Keratinocyte (primary cell): ENCODE measurements at regions not wholly inside any gene's neighbourhood (a gene's known extent, or its start where the extent isn't known, plus 50 kb on each side); places are given as distances from the start of the nearest gene placed in this dataset.
A peak's percentile ranks its signal among the peaks of the same experiment; 100 is the strongest.

Experiments
- DNase-seq: peaks from one replicate; pipeline ENCODE4 v3.0.0-alpha.2; 2011; ENCODE audit warnings: low read depth, missing footprints, low spot score
- FAIRE-seq: peaks from 2 replicates; lab custom pipeline; 2011; peaks lifted over from hg19 to GRCh38; lab: Jason Lieb, UNC
- H2AFZ ChIP-seq: 2 replicates; pipeline ENCODE4 v1.6.0; 2012; ENCODE audit warnings: low read length, control low read depth, inconsistent platforms; ENCODE audit not compliant: control insufficient read depth
- H3K27ac ChIP-seq: 2 replicates; pipeline ENCODE4 v1.5.1; 2011; ENCODE audit warnings: low read length; ENCODE audit not compliant: control insufficient read depth, insufficient read depth
- H3K27me3 ChIP-seq: 3 replicates; pipeline ENCODE4 v1.6.0; 2011; ENCODE audit warnings: low read length; ENCODE audit not compliant: control insufficient read depth, insufficient read depth; ENCODE audit errors: extremely low read depth
- H3K36me3 ChIP-seq, 2 experiments: 2 replicates in 1 of 2; 3 replicates in 1 of 2; pipeline ENCODE4 v1.5.1; 2011; ENCODE audit warnings: low read length in 2 of 2, mild to moderate bottlenecking in 1 of 2; ENCODE audit not compliant: control insufficient read depth in 2 of 2, insufficient read depth in 2 of 2; ENCODE audit errors: extremely low read depth in 1 of 2
- H3K4me1 ChIP-seq: 3 replicates; pipeline ENCODE4 v1.5.1; 2011; ENCODE audit warnings: low read length; ENCODE audit not compliant: control insufficient read depth, insufficient read depth; ENCODE audit errors: extremely low read depth
- H3K4me2 ChIP-seq: 3 replicates; pipeline ENCODE4 v1.6.0; 2011; ENCODE audit warnings: low read depth, low read length; ENCODE audit not compliant: control insufficient read depth, insufficient read depth; ENCODE audit errors: extremely low read depth
- H3K4me3 ChIP-seq, 3 experiments: fragments of 200-600 bp in 1 of 3; sonication (generic) in 1 of 3; 2 replicates in 2 of 3; 3 replicates in 1 of 3; pipeline ENCODE4 v1.5.1; 2011 to 2016; ENCODE audit warnings: low read length in 3 of 3, mild to moderate bottlenecking in 3 of 3, control low read depth in 2 of 3, inconsistent platforms in 1 of 3, low read depth in 1 of 3, mixed read lengths in 1 of 3, mixed run types in 1 of 3, moderate library complexity in 1 of 3; ENCODE audit not compliant: control insufficient read depth in 2 of 3, insufficient read depth in 2 of 3; ENCODE audit errors: extremely low read depth in 1 of 3
- H3K79me2 ChIP-seq: 2 replicates; pipeline ENCODE4 v1.6.0; 2012; ENCODE audit warnings: low read length; ENCODE audit not compliant: control insufficient read depth, insufficient read depth
- H3K9ac ChIP-seq: 3 replicates; pipeline ENCODE4 v1.6.0; 2011; ENCODE audit warnings: low read length; ENCODE audit not compliant: control insufficient read depth, insufficient read depth; ENCODE audit errors: extremely low read depth
- H3K9me1 ChIP-seq: 3 replicates; pipeline ENCODE4 v1.6.0; 2011; ENCODE audit warnings: low read length; ENCODE audit not compliant: control insufficient read depth, insufficient read depth; ENCODE audit errors: extremely low read depth
- H3K9me3 ChIP-seq: 2 replicates; pipeline ENCODE4 v1.5.1; 2012; ENCODE audit warnings: low read depth, low read length; ENCODE audit not compliant: control insufficient read depth
- H4K20me1 ChIP-seq: 3 replicates; pipeline ENCODE4 v1.6.0; 2011; ENCODE audit warnings: low read length; ENCODE audit not compliant: control insufficient read depth, insufficient read depth; ENCODE audit errors: extremely low read depth
- CTCF ChIP-seq, 3 experiments: IDR thresholded peaks in 1 of 3; conservative IDR thresholded peaks in 1 of 3; optimal IDR thresholded peaks in 1 of 3; 2 replicates in 2 of 3; 3 replicates in 1 of 3; pipeline versions ENCODE3 to v1.5.1; 2011; ENCODE audit warnings: low read length in 3 of 3, mild to moderate bottlenecking in 3 of 3, moderate library complexity in 2 of 3, control low read depth in 1 of 3, inconsistent platforms in 1 of 3; ENCODE audit not compliant: insufficient read depth in 2 of 3; ENCODE audit errors: extremely low read depth in 1 of 3
- EZH2 ChIP-seq: IDR thresholded peaks from one replicate; pipeline ENCODE4 v1.6.1; 2012; ENCODE audit warnings: inconsistent platforms, mild to moderate bottlenecking, low read length, moderate library complexity
- dilution Hi-C: fragments of 300-500 bp; cut with MboI; formaldehyde crosslinking; loops from one replicate; pipeline ENCODE4 v1.7.0; 2020; ENCODE audit warnings: low sequenced_read_pairs; ENCODE audit not compliant: extremely low pct_ligation_motif_present

- H4K20me1 ChIP-seq, result no peaks in the 10 kb centered on the region
- no peak for FAIRE-seq
- no peak overlapping the region for H2AFZ ChIP-seq
- peaks cover 20% of the 10 kb centered on the region for H3K4me1 ChIP-seq
- no peaks in the 10 kb centered on the region for H3K9me1 ChIP-seq
- H3K36me3 ChIP-seq, result no peaks in the 10 kb centered on the region
- peak; percentile 9 for DNase-seq
- no peaks in the 10 kb centered on the region for H3K9me3 ChIP-seq
- H3K4me2 ChIP-seq, result no peak overlapping the region
- no peak overlapping the region for H3K4me3 ChIP-seq
- H3K27me3 ChIP-seq, result no peaks in the 10 kb centered on the region
- no peak overlapping the region for H3K9ac ChIP-seq
- TF ChIP-seq EZH2 (no peak), CTCF (optimal IDR thresholded peaks at IDR 0.05 in 1 of 3, IDR thresholded peaks at IDR 0.05 in 1 of 3, conservative IDR thresholded peaks at IDR 0.05 in 1 of 3; ENCODE audit: extremely low read depth in 1 of 3, insufficient read depth in 2 of 3, low read length in 3 of 3) (no peak)
- H3K79me2 ChIP-seq, result no peaks in the 10 kb centered on the region
- dilution Hi-C loops, result no loop called here
- H3K27ac ChIP-seq, result no peak overlapping the region
Observed at GRCh38 chr3:36164400-36164799, 215.9 kb upstream of the STAC start.

- peaks cover 20% of the 10 kb centered on the region for H3K4me1 ChIP-seq
- peak overlapping the region; percentile 61 for H3K27ac ChIP-seq
- no peaks in the 10 kb centered on the region for H3K36me3 ChIP-seq
- H3K9me3 ChIP-seq, result no peaks in the 10 kb centered on the region
- H2AFZ ChIP-seq, result peak overlapping the region; percentile 87
- no peak overlapping the region for H3K4me3 ChIP-seq
- H3K9me1 ChIP-seq, result no peaks in the 10 kb centered on the region
- no peaks in the 10 kb centered on the region for H3K79me2 ChIP-seq
- no peak for DNase-seq
- peak overlapping the region; percentile 65 for H3K4me2 ChIP-seq
- dilution Hi-C loops, result no loop called here
- H3K27me3 ChIP-seq, result no peaks in the 10 kb centered on the region
- H3K9ac ChIP-seq, result peak overlapping the region; percentile 9
- no peak for FAIRE-seq
- no peak for TF ChIP-seq EZH2
- no peak for TF ChIP-seq CTCF (optimal IDR thresholded peaks at IDR 0.05 in 1 of 3, IDR thresholded peaks at IDR 0.05 in 1 of 3, conservative IDR thresholded peaks at IDR 0.05 in 1 of 3; ENCODE audit: extremely low read depth in 1 of 3, insufficient read depth in 2 of 3, low read length in 3 of 3)
- no peaks in the 10 kb centered on the region for H4K20me1 ChIP-seq
Observed at GRCh38 chr3:36165509-36166290, 214.6 kb upstream of the STAC start.
